ENCODE measurements at regions not wholly inside any gene's neighbourhood (a gene's known extent, or its start where the extent isn't known, plus 50 kb on each side); places are given as distances from the start of the nearest gene placed in this dataset.
A peak's percentile ranks its signal among the peaks of the same experiment; 100 is the strongest.
"Not testable (repeated sequence)": the region's sequence is repeated elsewhere in the genome, so short reads cannot be mapped to it uniquely, and the experiment has no call there.

DNA sequence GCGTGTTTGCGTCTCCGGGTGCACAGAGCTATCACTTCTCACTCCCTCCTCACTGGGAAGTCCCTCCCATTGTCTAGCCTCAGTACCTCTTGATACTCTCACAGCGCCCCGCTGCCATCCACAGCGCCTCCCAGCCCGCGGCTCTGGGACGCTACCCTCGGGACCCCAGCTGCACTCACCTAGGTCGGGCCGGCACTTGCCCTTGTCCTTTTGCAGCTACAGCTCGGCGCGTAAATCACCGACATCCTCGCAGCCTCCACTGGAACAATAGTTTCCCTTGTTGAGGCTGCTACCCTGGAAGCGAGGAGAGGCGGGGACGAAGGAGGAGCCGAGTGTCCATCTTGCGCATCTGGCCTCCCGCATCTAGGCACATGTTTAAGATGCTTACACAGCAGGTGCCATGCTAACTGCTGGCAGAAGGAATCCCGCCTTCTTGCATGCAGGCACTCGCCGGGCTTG, 269.5 kb upstream of the HSFY2 start:
- DNase-seq = no peak

DNA sequence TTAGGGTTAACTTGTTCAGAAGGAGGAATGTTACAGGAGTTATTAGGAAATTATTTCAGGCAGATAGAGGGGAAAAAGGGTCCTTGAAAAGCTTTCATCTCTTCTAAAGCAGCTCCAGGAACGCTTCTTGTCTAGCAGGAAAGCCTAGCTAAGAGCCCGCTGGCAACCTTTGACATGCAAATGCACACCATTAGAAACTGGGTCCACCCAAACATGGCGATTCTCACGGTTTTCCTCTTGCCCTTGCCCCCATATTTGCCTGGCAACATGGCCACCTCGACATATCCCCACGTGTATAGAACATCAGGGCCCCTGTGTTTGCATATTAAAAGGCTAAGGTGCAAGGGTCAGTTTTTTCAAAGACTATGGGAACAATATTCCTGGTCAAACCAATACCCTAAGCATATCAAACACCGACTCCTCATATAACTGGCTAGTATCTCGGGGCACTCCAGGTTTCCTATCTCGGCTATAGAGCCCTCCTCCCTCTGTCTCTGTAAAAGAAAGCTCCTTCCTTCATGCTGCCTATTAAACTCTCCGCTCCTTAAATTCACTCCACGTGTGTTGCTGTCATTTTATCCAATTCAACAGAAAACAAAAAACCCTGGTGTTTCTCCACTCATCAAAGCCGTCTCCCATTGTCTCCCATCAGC, 268.9 kb upstream of the HSFY2 start:
- DNase-seq = no peak

DNA sequence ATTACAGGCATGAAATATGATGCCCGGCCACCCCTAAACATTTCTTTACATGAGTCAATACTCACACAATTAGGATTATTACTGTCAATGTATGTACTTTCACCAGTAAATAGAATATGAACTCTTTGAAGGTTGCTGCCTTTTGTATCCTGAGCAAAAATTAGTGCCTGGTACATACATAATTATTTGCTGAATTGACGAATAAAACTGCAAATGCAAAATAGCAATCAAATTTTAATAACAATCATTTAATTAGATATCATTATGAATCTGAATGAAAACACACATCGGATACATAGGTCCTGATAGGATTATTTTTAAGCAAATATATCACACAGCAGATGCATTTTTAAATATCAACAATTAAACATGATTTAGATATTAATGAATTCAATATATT, 253.1 kb upstream of the HSFY2 start:
- DNase-seq = no peak

DNA sequence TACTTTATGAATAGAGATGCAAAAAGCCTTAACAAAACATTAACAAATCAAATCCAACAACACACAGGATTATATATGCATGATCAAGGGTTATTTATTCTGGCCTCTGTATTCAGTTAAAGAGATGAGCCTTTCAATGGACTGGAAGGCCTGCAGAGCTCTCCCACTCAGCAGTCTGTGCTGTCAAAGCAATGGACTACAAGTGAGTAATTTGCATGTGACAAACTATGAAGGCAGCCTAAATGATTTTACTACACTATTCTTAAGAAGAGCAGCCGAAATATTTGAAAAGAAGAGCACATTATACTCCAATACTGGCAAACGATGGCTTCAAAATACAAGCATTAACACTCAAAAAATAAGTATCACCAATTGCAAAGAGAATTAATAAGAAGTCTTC, 250.4 kb upstream of the HSFY2 start:
- DNase-seq = no peak

DNA sequence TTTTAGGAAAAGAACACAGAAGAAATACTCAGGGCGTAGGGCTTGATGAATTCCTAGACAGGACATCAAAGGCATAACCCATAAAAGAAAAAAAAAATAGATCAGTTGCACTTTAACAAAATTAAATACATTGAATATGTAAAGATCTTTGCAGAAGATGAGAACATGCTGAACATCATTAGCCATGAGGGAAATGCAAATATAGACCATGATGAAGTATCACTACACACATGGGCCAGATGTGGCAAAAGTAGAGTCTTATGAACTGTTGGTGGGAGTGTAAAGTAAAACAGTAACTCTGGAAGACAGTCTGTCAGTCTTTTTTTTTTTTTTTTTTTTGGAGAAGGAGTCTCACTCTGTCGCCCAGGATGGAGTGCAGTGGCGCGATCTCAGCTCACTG, 246.7 kb upstream of the HSFY2 start:
- DNase-seq = no peak

DNA sequence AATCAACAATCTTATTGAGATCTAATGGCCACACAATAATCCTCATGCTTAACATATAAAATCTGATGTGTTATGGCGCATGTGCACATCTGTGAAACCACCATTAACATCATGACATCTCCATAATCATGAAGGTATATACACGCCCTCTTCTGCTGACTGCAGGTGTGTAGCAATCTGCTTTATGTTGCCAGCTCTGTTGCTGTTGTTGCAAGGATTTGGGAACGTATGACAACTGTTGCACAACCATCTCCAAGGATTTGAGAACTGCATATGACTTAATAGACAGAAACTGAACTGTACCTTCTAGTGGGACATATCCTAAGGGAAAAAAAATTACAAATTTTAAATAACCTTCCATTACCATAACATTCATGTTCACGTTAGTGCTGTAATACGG, 243.5 kb upstream of the HSFY2 start:
- no peak for DNase-seq

DNA sequence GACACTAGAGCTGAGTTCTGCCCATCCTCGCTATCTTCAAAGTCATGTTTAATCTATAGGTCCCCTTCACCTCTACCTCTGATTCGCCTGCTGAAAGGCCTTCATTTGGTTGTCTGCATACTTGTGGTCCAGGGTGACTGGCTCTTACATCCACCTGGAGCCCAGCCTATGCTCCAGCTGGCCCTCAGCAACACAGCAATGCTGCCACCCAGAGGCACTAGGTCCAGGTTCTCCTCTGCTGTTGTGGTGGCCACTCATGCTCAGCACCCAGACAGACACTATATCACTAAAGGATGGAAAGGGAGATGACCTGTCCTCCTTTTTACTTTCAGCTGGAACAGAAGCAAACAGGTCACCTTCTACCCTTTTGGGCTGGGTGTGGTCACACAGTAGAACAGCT, 242.3 kb upstream of the HSFY2 start:
- no peak for DNase-seq

DNA sequence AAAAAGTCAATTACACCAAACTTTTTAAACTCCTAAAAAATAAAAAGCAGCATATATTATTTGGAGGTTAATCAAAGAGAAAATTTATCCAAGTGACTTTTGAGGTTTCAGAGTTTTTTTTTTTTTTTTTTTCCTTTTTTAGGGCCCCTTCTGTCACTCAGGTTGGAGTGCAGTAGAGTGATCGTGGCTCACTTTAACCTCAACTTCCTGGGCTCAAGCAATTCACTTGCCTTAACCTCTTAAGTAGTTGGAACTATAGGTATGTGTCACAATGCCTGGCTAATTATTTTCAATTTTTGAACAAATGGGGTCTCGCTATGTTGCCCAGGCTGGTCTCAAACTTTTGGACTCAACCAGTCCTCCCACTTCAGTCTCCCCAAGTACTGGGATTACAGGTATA, 241.7 kb upstream of the HSFY2 start:
- no peak for DNase-seq

DNA sequence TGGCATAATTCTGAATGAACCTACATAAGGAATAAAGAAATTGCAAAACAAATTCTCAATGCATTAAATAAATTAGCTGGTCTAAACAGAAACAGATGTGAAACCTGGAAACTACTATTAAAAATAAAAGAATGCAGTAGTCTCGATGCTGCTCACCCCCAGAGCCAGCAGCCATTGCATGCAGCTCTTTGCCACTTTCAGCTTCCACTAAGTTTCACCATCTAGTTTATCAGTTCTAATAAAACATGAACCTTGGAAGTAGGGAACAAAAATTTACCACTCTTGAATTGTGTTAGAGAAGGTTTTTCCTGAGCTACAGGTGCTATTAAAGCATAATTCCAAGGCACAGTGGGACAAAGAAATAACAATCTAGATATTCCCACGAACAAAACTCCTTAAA, 239.4 kb upstream of the HSFY2 start:
- peak; percentile 10 for DNase-seq

DNA sequence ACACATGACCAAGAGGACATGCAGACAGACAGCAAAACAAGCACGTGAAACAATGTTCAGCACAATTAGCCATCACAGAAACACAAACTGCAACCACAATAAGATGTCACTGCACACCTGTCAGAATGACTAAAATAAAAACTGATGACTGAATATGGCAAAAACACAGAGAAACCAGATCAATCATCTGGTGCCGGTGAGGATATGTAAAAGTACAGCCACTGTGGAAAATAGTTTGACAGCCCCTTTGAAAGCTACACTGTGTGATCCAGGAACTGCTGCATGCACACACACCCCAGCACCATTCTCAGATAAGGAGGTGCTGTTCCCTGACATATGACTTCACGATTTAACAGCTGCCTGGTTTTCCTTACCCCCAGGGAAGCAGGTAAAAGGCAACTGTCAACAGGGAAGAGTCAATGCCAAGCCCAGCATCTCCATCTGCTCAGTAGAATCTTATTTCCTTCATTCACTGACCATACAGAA, 238.1 kb upstream of the HSFY2 start:
- no peak for DNase-seq

DNA sequence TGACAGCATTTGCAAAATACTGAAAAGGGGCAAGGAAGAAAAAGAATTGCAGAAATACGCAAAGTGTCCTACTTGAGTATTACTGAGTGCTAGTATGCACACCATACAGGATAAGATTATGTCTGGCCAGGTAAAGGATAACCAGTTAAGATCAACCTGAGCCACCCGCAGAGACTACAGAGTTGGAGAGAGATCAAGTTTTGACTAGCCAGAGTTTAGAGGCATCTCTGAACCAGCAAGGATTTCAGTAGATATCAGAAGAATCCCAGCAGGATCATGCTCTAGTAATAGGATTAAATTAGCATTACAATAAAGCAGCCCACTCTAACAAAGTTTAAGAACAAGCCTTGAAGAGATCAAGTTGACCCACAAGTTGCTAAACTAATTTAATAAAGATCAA, 232.7 kb upstream of the HSFY2 start:
- DNase-seq = no peak

DNA sequence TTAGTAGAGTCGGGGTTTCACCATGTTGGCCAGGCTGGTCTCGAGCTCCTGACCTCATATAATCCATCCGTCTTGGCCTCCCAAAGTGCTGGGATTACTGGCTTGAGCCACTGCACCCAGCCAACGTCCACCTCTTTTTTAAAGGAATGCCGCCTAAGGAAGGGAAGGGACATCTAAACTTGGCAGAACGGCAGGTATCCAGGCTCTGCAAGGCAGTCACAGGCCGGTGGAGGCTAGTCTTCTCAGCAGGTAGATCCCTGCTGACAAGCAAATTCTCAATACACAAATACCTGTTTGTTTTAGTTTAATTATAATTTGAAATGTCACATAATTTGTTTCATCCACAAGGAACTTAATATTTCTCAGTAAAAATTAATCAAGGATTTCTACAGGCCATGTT, 232.0 kb upstream of the HSFY2 start:
- no peak for DNase-seq

DNA sequence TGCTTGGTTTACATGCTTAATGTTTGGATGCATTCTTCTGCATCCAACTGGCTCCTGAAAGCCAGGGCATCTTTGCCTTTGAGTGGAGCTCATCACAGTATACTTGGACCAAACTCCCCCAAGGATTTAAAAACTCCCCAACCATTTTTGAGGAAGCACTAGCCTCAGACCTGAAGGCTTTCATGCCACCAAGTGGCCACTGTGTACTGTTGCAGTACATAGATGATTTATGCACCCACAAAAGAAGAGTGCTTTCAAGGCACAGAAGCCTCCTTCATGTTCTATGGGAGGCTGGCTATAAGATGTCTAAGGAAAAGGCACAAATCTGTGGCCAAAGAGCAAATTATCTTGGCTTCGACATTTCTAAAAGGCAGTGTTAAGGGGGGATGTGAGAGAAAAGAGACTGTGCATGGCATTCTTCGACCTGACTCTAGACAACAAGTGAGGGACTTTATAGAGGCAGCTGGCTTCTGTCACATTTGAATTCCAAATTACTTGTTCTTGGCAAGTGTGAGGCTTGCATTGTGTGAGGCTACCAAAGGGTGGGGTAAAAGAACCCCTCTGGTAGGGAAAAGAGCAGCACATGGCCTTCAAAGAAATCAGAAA, 224.2 kb upstream of the HSFY2 start:
- no peak for DNase-seq

DNA sequence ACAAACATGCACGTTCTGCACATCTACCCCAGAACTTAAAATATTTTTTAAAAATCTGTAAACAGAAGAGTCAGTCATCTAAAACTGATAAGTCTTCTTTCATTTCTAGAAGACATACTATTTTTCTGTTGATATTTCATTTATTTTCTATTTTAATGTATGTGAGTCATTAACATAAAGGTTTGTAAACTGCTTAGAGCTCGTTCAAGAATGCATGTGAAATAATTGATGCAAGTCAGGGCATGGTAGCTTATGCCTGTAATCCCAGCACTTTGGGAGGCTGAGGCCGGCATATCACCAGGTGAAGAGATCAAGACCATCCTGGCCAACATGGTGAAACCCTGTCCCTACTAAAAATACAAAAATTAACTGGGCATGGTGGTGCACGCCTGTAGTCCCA, 219.9 kb upstream of the HSFY2 start:
- DNase-seq = no peak

DNA sequence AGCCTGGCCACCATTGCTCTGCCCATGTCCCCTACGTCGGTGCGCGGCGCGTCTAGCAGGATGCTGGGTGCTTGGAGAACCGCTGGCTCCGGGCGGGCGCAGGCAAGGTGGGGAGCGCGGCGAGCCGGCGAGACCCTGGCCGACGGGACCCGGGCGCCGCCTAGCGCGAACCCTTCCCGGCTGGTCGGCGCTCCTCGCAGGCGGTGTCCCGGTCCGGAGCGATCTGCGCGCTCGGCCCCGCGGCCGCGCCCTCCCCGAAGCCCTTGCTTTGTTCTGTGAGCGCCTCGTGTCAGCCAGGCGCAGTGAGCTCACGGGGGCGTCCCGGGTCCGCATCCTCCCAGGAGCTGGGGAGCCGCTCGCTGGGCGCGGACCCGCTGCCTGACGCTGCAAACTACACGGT, 219.1 kb upstream of the HSFY2 start:
- DNase-seq = not testable (repeated sequence)

DNA sequence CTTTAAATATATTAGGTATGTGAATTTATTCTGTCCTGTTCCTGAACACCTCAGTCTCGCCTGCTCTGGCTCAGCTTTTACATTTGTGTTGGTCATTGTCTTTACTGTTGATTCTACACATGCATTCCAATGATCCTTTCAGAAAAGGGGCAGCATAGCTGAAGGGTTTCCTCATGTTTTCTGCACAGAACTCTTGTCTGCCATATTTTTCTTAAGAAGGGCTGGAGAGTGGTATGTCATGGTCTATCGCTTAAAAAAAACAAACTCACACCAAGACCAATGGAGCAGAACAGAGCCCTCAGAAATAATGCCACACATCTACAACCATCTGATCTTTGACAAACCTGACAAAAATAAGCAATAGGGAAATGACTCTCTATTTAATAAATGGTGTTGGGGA, 215.8 kb upstream of the HSFY2 start:
- DNase-seq = no peak

DNA sequence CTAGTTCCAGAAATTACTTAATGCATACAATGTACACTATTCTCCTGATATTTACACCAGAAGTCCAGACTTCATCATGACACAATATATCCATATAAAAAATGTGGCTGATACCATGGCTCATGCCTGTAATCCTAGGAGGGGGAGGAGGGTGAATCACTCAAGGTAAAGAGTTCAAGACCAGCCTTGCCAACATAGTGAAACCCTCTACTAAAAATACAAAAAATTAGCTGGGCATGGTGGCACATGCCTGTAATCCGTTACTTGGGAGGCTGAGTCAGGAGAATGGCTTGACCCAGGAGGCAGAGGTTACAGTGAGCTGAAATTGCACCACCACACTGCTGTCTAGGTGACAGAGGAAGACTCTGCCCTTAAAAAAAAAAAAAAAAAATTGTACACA, 192.5 kb upstream of the HSFY2 start:
- no peak for DNase-seq

DNA sequence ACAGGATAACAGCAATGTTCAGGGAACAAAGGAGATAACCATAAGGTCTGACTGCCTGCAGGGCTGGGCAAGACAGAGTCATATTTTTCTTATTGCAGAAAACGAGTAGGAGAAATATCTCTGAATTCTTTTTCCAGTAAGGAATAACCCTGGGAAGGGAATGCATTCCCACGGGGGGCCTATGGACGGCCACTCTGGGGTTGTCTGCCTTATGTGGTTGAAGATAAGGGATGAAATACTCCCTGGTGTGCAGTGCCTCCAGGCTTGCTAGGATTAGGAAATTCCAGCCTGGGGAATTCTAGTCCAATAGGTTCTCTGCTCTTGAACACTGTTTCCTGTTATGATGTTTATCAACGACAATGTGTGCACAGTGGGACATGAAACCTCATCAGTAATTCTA, 185.3 kb upstream of the HSFY2 start:
- peak; percentile 43 for DNase-seq

DNA sequence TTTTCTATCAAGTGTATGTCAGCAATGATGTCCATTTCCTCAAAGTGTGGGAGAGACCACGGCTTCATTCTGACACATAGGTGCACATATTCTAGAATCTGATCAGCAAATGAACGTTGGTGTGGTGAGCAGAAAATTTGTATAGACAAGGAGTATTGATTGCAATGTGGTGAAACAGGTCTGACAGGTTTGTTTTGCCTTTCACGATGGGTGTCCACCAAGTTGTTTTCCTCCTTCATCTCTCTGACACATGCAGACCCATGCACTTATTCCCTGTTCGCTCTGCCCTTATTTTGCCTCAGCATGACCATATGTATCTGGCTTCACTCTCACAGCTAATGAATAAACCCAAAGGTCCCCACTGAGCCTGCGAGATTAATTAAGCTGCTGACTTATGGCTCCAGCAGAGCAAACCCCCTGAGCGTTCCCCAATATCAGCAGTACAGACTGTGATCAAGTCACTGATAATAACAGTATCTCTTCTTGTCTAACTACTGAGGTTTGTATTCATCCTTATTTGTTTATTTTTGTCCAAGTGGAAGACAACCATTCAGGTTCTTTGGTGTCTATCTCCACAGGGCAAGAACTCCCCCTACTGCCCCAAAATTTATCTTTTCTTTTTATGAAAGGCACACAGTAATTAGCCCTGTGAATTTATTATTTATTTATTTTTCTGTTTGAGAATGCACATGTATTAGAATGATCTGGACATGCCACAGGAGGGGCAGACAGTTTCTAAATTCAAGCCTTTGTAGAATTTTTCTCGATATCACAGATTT, 178.3 kb upstream of the HSFY2 start:
- DNase-seq = no peak

DNA sequence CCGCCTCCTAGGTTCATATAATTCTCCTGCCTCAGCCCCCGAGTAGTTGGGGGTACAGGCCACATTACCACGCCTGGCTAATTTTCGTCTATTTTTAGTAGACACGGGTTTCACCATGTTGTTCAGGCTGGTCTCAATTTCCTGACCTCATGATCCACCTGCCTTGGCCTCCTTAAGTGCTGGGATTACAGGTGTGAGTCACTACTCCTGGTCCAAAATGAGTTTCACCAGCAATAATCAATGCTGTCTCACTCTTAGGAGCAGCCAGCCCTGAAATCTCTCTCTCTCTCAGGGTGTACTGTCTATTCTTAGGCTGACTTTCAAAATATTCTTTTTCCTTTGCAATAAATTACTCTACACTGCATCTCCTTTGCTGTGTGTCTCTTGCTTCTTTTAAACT, 177.5 kb upstream of the HSFY2 start:
- DNase-seq = no peak

DNA sequence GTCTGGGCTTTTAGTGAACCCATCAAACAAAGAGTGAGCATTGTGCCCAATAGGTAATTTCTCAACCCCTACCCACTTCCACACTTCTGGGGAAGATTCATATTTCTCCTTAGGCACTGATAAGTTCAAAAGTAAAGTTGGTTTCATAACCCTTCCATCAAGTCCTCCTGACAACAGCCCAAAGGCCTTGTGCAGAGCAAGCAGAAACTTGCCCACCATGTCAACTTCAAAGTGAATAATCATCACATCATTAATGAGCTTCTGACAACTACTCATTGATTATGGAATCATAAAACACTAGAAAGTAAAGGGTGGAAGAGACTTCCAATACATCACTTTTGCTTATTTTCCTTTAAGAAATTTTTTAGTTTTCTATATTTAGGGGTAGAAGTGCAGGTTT, 163.3 kb upstream of the HSFY2 start:
- DNase-seq = no peak

DNA sequence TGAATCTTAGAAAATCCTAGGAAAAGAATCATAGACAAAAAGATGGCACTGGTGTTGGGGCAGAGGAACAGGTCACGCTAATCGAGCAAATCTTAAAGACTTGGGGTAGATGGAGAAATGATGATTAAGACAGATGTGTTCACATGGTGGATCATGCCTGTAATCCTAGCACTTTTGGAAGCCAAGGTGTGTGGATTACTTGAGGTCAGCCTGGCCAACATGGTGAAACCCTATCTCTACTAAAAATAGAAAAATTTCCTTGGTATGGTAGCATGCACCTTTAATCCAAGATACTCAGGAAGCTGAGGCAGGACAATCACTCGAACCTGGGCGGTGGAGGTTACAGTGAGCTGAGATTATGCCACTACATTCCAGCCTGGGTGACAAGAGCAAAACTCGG, 145.7 kb upstream of the HSFY2 start:
- DNase-seq = no peak

DNA sequence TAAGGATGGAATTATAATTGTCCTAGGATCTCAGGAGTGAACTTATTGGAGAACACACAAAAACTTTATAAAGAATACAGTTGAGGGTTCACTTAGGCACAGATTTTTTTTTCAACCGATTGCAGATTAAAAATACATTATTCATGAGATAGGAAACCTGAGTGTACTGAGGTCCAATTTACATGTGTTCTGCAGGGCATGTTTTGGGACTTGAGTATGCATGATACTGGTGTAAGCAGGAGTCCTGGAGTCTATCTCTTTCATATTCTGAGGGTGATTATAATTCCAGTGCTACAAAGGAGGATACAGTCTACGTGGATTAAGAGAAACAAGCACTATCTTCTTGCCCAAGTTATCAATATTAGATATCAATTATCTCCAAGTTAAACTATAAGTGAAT, 139.3 kb upstream of the HSFY2 start:
- no peak for DNase-seq

DNA sequence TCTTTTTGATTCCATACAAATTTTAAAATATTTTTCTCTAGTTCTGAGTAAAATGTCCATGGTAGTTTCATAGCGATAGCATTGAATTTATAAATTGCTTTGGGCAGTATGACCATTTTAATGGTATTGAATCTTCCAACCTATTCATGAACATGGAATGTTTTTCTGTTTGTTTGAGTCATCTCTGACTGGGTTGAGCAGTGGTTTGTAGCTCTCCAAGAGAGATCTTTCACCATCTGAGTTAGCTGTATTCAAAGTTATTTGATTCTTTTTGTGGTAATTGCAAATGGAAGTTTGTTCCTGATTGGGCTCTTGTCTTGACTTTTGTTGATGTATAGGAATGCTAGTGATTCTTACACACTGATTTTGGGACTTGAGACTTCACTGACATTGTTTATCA, 136.3 kb upstream of the HSFY2 start:
- DNase-seq = peak; percentile 48

All from fibroblast of skin of right quadriceps (primary cell).